ENCODE measurements at regions not wholly inside any gene's neighbourhood (a gene's known extent, or its start where the extent isn't known, plus 50 kb on each side); places are given as distances from the start of the nearest gene placed in this dataset.

DNA sequence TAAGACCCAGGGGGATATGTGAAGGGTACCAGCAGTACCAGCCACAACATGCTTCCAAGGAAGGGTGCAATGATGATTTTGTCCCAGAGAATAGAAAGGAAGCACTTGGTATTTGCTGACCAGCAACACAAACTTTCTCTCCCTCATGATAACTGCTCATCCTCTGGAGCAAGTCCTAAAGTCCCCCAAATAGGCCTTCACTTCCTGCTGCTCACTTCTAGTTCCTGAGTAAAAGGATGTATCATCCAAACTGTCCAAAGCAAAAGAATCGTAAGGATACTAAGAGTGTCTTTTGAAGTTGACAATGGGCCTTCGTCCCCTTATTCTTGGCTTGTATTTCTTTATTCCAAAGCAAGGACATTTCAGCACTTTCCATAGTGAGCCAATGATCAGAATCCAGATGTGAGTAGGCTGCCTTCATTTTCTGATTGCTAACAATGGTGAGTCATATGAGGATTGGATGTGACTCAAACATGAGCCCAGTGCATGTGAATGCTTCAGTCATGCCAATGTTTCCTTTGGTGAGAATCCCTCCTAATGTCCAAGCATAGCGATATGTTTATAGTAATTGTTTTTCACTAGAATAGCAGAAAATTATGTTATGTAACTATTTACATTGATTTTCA is 243.4 kb upstream of the POU2AF2 start (continued):
- TF ChIP-seq, protein P1, sequence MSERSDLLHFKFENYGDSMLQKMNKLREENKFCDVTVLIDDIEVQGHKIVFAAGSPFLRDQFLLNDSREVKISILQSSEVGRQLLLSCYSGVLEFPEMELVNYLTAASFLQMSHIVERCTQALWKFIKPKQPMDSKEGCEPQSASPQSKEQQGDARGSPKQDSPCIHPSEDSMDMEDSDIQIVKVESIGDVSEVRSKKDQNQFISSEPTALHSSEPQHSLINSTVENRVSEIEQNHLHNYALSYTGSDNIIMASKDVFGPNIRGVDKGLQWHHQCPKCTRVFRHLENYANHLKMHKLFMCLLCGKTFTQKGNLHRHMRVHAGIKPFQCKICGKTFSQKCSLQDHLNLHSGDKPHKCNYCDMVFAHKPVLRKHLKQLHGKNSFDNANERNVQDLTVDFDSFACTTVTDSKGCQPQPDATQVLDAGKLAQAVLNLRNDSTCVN (tag by site-specific recombination; optimal IDR thresholded peaks at IDR 0.05), result no peak

DNA sequence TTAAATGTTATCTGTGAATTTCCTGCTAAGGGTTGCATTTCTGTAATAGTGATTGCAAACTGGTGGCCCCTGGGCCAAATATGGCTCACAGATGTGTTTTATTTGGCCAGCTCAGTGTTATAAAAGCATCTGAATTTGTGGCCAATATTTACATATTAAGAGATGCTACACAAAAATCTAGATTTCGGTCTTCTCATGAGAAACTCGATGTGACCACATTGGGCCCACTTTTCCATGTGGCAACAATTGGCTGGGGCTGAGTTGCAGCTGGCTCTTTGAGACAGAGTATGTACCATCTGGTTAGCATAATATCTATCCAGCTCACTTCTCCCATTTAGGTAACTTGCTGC is 244.5 kb upstream of the POU2AF2 start:
- POLR2A ChIA-PET, result no interaction called here
- H3K4me1 ChIP-seq (ENCODE audit: control insufficient read depth, insufficient read depth, low read length), result no peaks in the 10 kb centered on the region
- H3K36me3 ChIP-seq (ENCODE audit: control insufficient read depth in 2 of 2, insufficient read depth in 1 of 2, low read length in 2 of 2), result no peaks in the 10 kb centered on the region
- H3K9me3 ChIP-seq (ENCODE audit: control insufficient read depth, insufficient read depth, low read depth, low read length), result no peaks in the 10 kb centered on the region
- TF ChIP-seq ZNF530 (tag by site-specific recombination; IDR thresholded peaks at IDR 0.05; ENCODE audit: low read depth) (no peak), ZNF555 (tag by site-specific recombination; conservative IDR thresholded peaks at IDR 0.05) (no peak), ZNF580 (tag by site-specific recombination; IDR thresholded peaks at IDR 0.05) (no peak), RBAK (tag by site-specific recombination; IDR thresholded peaks at IDR 0.05) (no peak), ZNF10 (tag by site-specific recombination; IDR thresholded peaks at IDR 0.05) (no peak), ZNF544 (tag by site-specific recombination; IDR thresholded peaks at IDR 0.05) (no peak), TCF7L2 (IDR thresholded peaks at IDR 0.05; ENCODE audit: borderline replicate concordance, low read depth, low read length) (no peak), PRDM10 (tag by site-specific recombination; IDR thresholded peaks at IDR 0.05) (no peak), ZSCAN16 (tag by site-specific recombination; IDR thresholded peaks at IDR 0.05) (no peak), ZXDB (tag by site-specific recombination; IDR thresholded peaks at IDR 0.05) (no peak), ZFP41 (tag by site-specific recombination; IDR thresholded peaks at IDR 0.05; ENCODE audit: borderline replicate concordance) (no peak), ZNF394 (tag by site-specific recombination; IDR thresholded peaks at IDR 0.05; ENCODE audit: borderline replicate concordance) (no peak), ZNF48 (tag by site-specific recombination; IDR thresholded peaks at IDR 0.05) (no peak), ZNF169 (tag by site-specific recombination; IDR thresholded peaks at IDR 0.05) (no peak)
- TF ChIP-seq, protein P2, sequence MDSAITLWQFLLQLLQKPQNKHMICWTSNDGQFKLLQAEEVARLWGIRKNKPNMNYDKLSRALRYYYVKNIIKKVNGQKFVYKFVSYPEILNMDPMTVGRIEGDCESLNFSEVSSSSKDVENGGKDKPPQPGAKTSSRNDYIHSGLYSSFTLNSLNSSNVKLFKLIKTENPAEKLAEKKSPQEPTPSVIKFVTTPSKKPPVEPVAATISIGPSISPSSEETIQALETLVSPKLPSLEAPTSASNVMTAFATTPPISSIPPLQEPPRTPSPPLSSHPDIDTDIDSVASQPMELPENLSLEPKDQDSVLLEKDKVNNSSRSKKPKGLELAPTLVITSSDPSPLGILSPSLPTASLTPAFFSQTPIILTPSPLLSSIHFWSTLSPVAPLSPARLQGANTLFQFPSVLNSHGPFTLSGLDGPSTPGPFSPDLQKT (IDR thresholded peaks at IDR 0.05; ENCODE audit: borderline replicate concordance, low read depth, low read length), result no peak
- TF ChIP-seq, protein P3, sequence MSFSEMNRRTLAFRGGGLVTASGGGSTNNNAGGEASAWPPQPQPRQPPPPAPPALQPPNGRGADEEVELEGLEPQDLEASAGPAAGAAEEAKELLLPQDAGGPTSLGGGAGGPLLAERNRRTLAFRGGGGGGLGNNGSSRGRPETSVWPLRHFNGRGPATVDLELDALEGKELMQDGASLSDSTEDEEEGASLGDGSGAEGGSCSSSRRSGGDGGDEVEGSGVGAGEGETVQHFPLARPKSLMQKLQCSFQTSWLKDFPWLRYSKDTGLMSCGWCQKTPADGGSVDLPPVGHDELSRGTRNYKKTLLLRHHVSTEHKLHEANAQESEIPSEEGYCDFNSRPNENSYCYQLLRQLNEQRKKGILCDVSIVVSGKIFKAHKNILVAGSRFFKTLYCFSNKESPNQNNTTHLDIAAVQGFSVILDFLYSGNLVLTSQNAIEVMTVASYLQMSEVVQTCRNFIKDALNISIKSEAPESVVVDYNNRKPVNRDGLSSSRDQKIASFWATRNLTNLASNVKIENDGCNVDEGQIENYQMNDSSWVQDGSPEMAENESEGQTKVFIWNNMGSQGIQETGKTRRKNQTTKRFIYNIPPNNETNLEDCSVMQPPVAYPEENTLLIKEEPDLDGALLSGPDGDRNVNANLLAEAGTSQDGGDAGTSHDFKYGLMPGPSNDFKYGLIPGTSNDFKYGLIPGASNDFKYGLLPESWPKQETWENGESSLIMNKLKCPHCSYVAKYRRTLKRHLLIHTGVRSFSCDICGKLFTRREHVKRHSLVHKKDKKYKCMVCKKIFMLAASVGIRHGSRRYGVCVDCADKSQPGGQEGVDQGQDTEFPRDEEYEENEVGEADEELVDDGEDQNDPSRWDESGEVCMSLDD (tag by site-specific recombination; IDR thresholded peaks at IDR 0.05), result no peak
- TF ChIP-seq, protein P4, sequence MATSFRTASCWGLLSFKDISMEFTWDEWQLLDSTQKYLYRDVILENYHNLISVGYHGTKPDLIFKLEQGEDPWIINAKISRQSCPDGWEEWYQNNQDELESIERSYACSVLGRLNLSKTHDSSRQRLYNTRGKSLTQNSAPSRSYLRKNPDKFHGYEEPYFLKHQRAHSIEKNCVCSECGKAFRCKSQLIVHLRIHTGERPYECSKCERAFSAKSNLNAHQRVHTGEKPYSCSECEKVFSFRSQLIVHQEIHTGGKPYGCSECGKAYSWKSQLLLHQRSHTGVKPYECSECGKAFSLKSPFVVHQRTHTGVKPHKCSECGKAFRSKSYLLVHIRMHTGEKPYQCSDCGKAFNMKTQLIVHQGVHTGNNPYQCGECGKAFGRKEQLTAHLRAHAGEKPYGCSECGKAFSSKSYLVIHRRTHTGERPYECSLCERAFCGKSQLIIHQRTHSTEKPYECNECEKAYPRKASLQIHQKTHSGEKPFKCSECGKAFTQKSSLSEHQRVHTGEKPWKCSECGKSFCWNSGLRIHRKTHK (tag by site-specific recombination; IDR thresholded peaks at IDR 0.05), result no peak
- no peak overlapping the region for H3K27ac ChIP-seq (ENCODE audit: extremely low read depth, low read depth, low read length)
- CTCF ChIA-PET, result no interaction called here
- no peak overlapping the region for H3K4me3 ChIP-seq (ENCODE audit: low read depth, low read length)
